ENCODE measurements at regions not wholly inside any gene's neighbourhood (a gene's known extent, or its start where the extent isn't known, plus 50 kb on each side); places are given as distances from the start of the nearest gene placed in this dataset.

DNA sequence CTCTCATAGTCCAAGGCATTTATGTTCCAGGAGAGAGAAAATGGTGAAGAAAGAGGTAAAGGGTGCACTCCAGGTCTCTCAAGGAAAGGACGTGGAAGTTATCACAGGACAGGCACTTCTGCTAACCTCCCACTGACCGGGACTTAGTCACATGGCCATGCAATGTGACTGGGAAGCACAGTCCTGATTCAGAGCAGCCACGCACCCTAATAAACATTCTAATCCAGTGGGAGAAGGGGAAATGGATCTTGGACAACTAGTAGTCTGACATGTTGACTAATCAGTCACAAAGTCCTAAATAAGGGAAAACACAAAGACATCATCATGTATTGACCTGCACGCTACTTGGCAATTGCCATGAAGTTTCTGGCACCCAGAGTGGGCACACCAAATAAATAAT, 417.5 kb upstream of the ZMIZ1 start:
- no peaks in the 10 kb centered on the region for H4K20me1 ChIP-seq (ENCODE audit: control insufficient read depth, extremely low read depth, insufficient read depth, low read length)
- no peaks in the 10 kb centered on the region for H3K9me3 ChIP-seq (ENCODE audit: control insufficient read depth, insufficient read depth, low read depth, low read length)
- no peak overlapping the region for H2AFZ ChIP-seq (ENCODE audit: low read length)
- TF ChIP-seq, protein P1, sequence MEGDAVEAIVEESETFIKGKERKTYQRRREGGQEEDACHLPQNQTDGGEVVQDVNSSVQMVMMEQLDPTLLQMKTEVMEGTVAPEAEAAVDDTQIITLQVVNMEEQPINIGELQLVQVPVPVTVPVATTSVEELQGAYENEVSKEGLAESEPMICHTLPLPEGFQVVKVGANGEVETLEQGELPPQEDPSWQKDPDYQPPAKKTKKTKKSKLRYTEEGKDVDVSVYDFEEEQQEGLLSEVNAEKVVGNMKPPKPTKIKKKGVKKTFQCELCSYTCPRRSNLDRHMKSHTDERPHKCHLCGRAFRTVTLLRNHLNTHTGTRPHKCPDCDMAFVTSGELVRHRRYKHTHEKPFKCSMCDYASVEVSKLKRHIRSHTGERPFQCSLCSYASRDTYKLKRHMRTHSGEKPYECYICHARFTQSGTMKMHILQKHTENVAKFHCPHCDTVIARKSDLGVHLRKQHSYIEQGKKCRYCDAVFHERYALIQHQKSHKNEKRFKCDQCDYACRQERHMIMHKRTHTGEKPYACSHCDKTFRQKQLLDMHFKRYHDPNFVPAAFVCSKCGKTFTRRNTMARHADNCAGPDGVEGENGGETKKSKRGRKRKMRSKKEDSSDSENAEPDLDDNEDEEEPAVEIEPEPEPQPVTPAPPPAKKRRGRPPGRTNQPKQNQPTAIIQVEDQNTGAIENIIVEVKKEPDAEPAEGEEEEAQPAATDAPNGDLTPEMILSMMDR (conservative IDR thresholded peaks at IDR 0.05 in 1 of 2, IDR thresholded peaks at IDR 0.05 in 1 of 2; ENCODE audit: low read depth in 1 of 2, low read length in 2 of 2) = no peak
- TF ChIP-seq EZH2 (IDR thresholded peaks at IDR 0.05; ENCODE audit: low read length, missing control alignments) = no peak
- no peaks in the 10 kb centered on the region for H3K4me1 ChIP-seq (ENCODE audit: control insufficient read depth, extremely low read depth, insufficient read depth, low read length)
- H3K27ac ChIP-seq (ENCODE audit: insufficient read depth, low read length) = no peak overlapping the region
- H3K27me3 ChIP-seq (ENCODE audit: control insufficient read depth, insufficient read depth, low read length) = peaks cover 2% of the 10 kb centered on the region
- DNase-seq (ENCODE audit: low read depth in 2 of 2) = no peak
- no peak overlapping the region for H3K9ac ChIP-seq (ENCODE audit: insufficient read depth, low read length)
- H3K36me3 ChIP-seq (ENCODE audit: control insufficient read depth, insufficient read depth, low read length) = no peaks in the 10 kb centered on the region
- no peaks in the 10 kb centered on the region for H3K79me2 ChIP-seq (ENCODE audit: control insufficient read depth, insufficient read depth, low read length)
- H3K4me3 ChIP-seq (replicated peaks in 1 of 4; ENCODE audit: control extremely low read depth in 1 of 4, insufficient read depth in 1 of 4, low read depth in 3 of 4, low read length in 4 of 4) = no peak overlapping the region
- H3K4me2 ChIP-seq (ENCODE audit: extremely low read depth, insufficient read depth, low read length) = no peak overlapping the region

DNA sequence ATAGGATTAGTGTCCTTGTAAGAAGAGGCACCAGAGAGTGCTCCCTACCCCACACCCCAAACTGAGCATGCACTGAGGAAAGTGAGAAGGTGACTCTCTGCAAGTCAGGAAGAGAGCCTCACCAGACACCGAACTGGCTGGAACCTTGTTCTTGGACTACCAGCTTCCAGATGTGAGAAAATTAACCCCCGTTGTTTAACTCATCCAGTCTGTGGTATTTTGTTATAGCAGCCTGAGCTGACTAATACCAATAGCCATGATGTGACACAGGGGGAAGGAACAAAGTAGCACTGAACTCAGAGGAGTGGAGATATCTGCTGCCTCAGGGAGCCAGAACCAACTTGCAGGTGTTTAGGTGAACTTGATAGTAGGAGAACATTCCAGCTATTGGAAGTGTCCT, 415.2 kb upstream of the ZMIZ1 start:
- Histone ChIP-seq H3K27ac (ENCODE audit: insufficient read depth, low read length) (no peak overlapping the region), H3K79me2 (ENCODE audit: control insufficient read depth, insufficient read depth, low read length) (no peaks in the 10 kb centered on the region), H3K9ac (ENCODE audit: insufficient read depth, low read length) (no peak overlapping the region), H4K20me1 (ENCODE audit: control insufficient read depth, extremely low read depth, insufficient read depth, low read length) (no peaks in the 10 kb centered on the region), H3K4me1 (ENCODE audit: control insufficient read depth, extremely low read depth, insufficient read depth, low read length) (no peaks in the 10 kb centered on the region), H3K4me2 (ENCODE audit: extremely low read depth, insufficient read depth, low read length) (no peak overlapping the region), H3K4me3 (replicated peaks in 1 of 4; ENCODE audit: control extremely low read depth in 1 of 4, insufficient read depth in 1 of 4, low read depth in 3 of 4, low read length in 4 of 4) (no peak overlapping the region), H3K36me3 (ENCODE audit: control insufficient read depth, insufficient read depth, low read length) (no peaks in the 10 kb centered on the region), H3K27me3 (ENCODE audit: control insufficient read depth, insufficient read depth, low read length) (peaks cover 2% of the 10 kb centered on the region), H3K9me3 (ENCODE audit: control insufficient read depth, insufficient read depth, low read depth, low read length) (no peaks in the 10 kb centered on the region), H2AFZ (ENCODE audit: low read length) (no peak overlapping the region)
- no peak for TF ChIP-seq EZH2 (IDR thresholded peaks at IDR 0.05; ENCODE audit: low read length, missing control alignments)
- TF ChIP-seq, protein P1 (conservative IDR thresholded peaks at IDR 0.05 in 1 of 2, IDR thresholded peaks at IDR 0.05 in 1 of 2; ENCODE audit: low read depth in 1 of 2, low read length in 2 of 2) = no peak
- no peak for DNase-seq (ENCODE audit: low read depth in 2 of 2)

DNA sequence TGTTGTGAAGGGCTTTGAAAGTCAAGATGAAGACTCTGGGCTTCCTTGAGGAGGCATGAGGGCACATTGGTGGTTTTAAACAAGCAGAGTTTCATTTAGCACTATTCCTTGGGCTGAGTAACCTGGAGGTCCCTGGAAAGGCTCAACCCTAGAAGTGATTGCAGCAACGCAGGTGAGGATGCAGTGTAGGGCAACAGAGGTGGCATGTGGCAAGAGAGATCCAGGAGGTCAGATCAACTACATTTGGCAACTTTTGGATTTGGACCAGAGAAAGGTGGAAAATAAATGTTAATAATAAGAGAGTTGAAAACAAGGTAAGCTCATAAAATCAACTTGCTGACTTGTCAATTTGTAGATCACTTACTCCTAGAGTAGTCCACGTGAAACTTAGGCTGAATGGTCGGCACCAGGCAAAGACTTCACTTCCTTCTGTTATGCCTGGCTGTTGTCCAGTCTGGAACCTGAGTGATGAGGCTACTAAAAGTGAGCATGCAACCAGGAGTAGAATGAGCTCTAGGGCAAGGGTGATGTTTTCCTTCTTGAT, 414.6 kb upstream of the ZMIZ1 start:
- no peaks in the 10 kb centered on the region for H3K79me2 ChIP-seq (ENCODE audit: control insufficient read depth, insufficient read depth, low read length)
- H2AFZ ChIP-seq (ENCODE audit: low read length) = no peak overlapping the region
- no peak overlapping the region for H3K4me2 ChIP-seq (ENCODE audit: extremely low read depth, insufficient read depth, low read length)
- H4K20me1 ChIP-seq (ENCODE audit: control insufficient read depth, extremely low read depth, insufficient read depth, low read length) = no peaks in the 10 kb centered on the region
- H3K9me3 ChIP-seq (ENCODE audit: control insufficient read depth, insufficient read depth, low read depth, low read length) = no peaks in the 10 kb centered on the region
- no peak for TF ChIP-seq EZH2 (IDR thresholded peaks at IDR 0.05; ENCODE audit: low read length, missing control alignments)
- TF ChIP-seq, protein P1 (conservative IDR thresholded peaks at IDR 0.05 in 1 of 2, IDR thresholded peaks at IDR 0.05 in 1 of 2; ENCODE audit: low read depth in 1 of 2, low read length in 2 of 2) = no peak
- no peak overlapping the region for H3K27ac ChIP-seq (ENCODE audit: insufficient read depth, low read length)
- H3K9ac ChIP-seq (ENCODE audit: insufficient read depth, low read length) = no peak overlapping the region
- no peak overlapping the region for H3K4me3 ChIP-seq (replicated peaks in 1 of 4; ENCODE audit: control extremely low read depth in 1 of 4, insufficient read depth in 1 of 4, low read depth in 3 of 4, low read length in 4 of 4)
- peak in 1 of 2 donors; percentile 48 for DNase-seq (ENCODE audit: low read depth in 2 of 2)
- no peaks in the 10 kb centered on the region for H3K4me1 ChIP-seq (ENCODE audit: control insufficient read depth, extremely low read depth, insufficient read depth, low read length)
- H3K36me3 ChIP-seq (ENCODE audit: control insufficient read depth, insufficient read depth, low read length) = no peaks in the 10 kb centered on the region
- H3K27me3 ChIP-seq (ENCODE audit: control insufficient read depth, insufficient read depth, low read length) = peaks cover 2% of the 10 kb centered on the region
